Hindlimb muscle (tissue), 1 donor: ENCODE measurements at regions not wholly inside any gene's neighbourhood (a gene's known extent, or its start where the extent isn't known, plus 50 kb on each side); places are given as distances from the start of the nearest gene placed in this dataset.

Experiments
- DNase-seq: peaks from one replicate; pipeline ENCODE4 v3.0.0-alpha.2; 2013

GRCh38 chr10:88023676-88024075 lies 160.3 kb downstream of the PTEN start:
- DNase-seq, result no peak

GRCh38 chr10:88026031-88026430 lies 162.6 kb downstream of the PTEN start:
- no peak for DNase-seq

- DNase-seq, result no peak
Measured at GRCh38 chr10:88027570-88027969, 164.1 kb downstream of the PTEN start.

- DNase-seq, result no peak
Measured at GRCh38 chr10:88028072-88028471, 164.6 kb downstream of the PTEN start.

GRCh38 chr10:88028654-88029053 lies 165.2 kb downstream of the PTEN start:
- DNase-seq, result no peak

- no peak for DNase-seq
Measured at GRCh38 chr10:88032566-88032965, 169.1 kb downstream of the PTEN start.

GRCh38 chr10:88033385-88033784 lies 170.0 kb downstream of the PTEN start:
- no peak for DNase-seq

GRCh38 chr10:88033793-88034192 lies 170.4 kb downstream of the PTEN start:
- no peak for DNase-seq

- no peak for DNase-seq
Measured at GRCh38 chr10:88036126-88036525, 172.7 kb downstream of the PTEN start.

GRCh38 chr10:88037623-88038022 lies 174.2 kb downstream of the PTEN start:
- no peak for DNase-seq

- no peak for DNase-seq
Measured at GRCh38 chr10:88038268-88038667, 174.8 kb downstream of the PTEN start.

- DNase-seq, result no peak
Measured at GRCh38 chr10:88039496-88040200, 176.2 kb downstream of the PTEN start.

GRCh38 chr10:88041243-88042159 lies 178.1 kb downstream of the PTEN start:
- DNase-seq, result peak; percentile 60

- DNase-seq, result no peak
Measured at GRCh38 chr10:88042160-88043100, 179.0 kb downstream of the PTEN start.

GRCh38 chr10:88045096-88045495 lies 181.7 kb downstream of the PTEN start:
- DNase-seq, result no peak

- no peak for DNase-seq
Measured at GRCh38 chr10:88045656-88046415, 182.4 kb downstream of the PTEN start.

- DNase-seq, result no peak
Measured at GRCh38 chr10:88047579-88047978, 184.2 kb downstream of the PTEN start.

GRCh38 chr10:88048312-88048711 lies 184.9 kb downstream of the PTEN start:
- no peak for DNase-seq

GRCh38 chr10:88049204-88049603 lies 185.8 kb downstream of the PTEN start:
- DNase-seq, result no peak

- no peak for DNase-seq
Measured at GRCh38 chr10:88057720-88058119, 194.3 kb downstream of the PTEN start.

- DNase-seq, result no peak
Measured at GRCh38 chr10:88058750-88059149, 195.3 kb downstream of the PTEN start.

GRCh38 chr10:88059190-88059589 lies 195.8 kb downstream of the PTEN start:
- DNase-seq, result no peak
